GM10266 (cell line): ENCODE measurements at regions not wholly inside any gene's neighbourhood (a gene's known extent, or its start where the extent isn't known, plus 50 kb on each side); places are given as distances from the start of the nearest gene placed in this dataset.

ENCODE experiments used
- DNase-seq: peaks from one replicate; pipeline ENCODE4 v3.0.0; 2012; ENCODE audit errors: extremely low spot score
- TF ChIP-seq, protein P1 (sequence below): IDR thresholded peaks from 2 replicates; pipeline ENCODE4 v1.5.1; 2012; ENCODE audit warnings: mild to moderate bottlenecking, low read depth; ENCODE audit not compliant: control insufficient read depth, insufficient read depth; ENCODE audit errors: missing control alignments

DNA sequence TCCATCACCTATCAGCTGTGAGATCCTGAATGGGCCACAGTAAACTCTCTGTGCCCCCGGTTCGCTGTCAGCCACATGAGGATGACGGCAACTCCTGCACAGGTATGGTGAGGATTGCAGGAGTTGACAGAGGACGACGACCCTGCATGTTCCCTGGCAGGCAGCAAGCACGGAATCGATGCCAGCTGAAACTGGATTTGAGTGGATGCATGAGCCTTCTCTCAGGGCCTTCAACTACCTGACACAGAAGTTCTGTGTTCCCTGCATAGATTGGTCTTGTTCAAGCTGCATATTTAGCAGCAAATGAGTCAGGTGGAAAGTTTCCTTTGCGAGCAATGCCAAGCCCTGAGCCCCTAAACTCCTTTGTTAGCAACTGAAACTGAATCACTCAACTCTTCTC lies 69.6 kb upstream of the PTCH1 start:
- TF ChIP-seq, protein P1, sequence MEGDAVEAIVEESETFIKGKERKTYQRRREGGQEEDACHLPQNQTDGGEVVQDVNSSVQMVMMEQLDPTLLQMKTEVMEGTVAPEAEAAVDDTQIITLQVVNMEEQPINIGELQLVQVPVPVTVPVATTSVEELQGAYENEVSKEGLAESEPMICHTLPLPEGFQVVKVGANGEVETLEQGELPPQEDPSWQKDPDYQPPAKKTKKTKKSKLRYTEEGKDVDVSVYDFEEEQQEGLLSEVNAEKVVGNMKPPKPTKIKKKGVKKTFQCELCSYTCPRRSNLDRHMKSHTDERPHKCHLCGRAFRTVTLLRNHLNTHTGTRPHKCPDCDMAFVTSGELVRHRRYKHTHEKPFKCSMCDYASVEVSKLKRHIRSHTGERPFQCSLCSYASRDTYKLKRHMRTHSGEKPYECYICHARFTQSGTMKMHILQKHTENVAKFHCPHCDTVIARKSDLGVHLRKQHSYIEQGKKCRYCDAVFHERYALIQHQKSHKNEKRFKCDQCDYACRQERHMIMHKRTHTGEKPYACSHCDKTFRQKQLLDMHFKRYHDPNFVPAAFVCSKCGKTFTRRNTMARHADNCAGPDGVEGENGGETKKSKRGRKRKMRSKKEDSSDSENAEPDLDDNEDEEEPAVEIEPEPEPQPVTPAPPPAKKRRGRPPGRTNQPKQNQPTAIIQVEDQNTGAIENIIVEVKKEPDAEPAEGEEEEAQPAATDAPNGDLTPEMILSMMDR: no peak
- no peak for DNase-seq

DNA sequence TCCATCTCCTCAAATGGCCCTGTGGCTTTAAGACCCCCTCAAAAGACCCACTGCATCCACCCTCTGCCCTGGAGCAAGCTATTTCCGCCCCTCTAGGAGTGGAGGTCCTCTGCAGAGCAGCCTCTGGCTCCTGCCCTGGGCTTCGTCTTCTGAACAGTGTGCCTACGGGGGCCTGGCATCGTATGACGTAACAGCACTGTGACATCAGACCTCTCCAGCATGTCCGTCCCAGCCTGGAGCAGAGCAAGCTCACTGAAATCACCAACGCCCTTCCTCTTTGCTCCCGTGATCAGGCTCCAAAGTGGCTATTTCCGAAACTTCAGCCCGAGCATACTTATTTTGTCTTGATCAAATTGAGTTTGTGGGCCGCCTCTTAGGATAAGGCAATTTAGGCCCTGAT lies 69.1 kb upstream of the PTCH1 start:
- no peak for DNase-seq
- TF ChIP-seq, protein P1: no peak

DNA sequence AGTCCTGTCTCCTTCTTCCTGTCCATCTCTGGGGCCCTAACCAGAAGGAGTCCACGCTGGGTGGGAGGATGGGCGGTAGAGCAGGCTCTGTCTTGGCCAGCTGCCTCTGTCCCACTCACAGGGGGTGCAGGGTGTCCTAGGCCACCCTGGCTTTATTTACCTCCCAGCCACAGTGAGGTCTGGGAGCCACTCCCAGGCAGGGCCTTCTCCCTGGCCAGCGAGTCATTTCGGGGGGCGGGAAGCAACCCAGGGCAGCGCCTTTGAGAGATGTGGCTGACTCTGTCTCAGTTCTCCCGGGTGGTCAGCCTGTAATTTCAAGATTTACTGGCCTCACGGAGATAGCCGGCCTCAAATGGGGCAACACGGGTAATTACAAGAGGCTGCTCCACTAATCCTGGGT lies 67.4 kb upstream of the PTCH1 start:
- DNase-seq: no peak
- TF ChIP-seq, protein P1: no peak

DNA sequence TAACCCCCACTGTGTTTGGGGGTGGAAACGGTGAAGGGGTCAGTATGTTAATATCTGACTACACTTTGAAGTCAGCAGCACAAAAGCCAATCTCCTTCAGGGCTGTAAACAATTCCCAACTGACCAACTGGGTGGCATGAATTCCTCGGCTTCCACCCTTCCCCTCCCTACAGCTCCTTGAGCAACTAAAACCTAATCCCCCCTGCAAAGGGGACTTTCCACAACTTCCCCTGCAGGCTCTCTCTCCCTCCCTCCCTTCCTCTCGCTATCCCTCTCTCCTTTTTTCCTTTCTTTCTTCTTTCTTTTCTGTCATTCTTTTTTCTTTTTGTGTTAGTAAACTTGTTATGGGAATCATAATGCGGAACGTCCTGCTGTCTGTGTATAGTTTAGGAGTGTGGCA lies 65.1 kb upstream of the PTCH1 start:
- TF ChIP-seq, protein P1: no peak

DNA sequence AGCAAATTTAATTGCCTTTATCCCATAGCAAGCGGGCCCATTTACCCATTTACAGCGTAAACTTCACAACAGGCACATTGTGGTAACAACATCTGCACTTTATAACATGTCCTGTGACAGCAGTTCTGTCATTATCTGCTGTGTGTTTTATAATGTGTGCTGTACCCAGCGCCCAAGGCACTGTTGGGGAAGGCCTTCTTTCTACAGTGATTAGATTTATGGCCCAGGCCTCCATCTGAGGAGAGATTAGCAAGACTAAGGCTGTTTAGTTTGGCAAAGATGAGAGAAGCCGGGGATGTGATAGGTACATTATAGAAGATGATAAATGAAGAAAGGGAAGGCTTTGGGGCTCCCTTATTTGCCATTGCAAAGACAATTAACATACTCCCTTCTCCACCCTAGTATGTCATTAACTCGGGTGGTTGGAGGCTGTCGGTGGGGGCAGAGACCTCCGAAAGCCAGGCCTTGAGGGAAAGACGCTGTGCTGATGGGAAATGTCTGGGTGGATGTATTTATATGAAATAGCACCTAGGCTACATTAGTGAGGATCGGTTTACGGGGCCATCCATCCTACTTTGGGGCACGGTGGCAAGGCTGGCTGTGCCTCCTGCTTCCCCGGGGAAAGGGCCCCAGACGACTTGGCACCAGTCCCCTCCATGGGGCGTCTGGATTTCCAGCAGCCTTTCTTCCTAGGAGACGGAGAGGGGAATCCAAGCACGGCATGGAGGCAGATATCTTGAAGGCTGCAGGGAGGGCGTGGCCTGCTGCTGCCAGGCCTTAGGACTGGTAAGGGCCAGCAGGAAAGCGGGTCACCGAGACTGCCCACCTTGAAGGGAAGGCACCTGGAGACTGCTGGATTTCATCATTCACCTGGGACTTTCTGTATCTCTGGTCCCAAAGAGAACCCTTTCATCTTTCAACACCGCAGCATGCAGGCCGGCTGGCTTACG lies 64.3 kb upstream of the PTCH1 start:
- TF ChIP-seq, protein P1: no peak
- DNase-seq: no peak

More for the DNA sequence above, 65.1 kb upstream of the PTCH1 start:
- DNase-seq: no peak

DNA sequence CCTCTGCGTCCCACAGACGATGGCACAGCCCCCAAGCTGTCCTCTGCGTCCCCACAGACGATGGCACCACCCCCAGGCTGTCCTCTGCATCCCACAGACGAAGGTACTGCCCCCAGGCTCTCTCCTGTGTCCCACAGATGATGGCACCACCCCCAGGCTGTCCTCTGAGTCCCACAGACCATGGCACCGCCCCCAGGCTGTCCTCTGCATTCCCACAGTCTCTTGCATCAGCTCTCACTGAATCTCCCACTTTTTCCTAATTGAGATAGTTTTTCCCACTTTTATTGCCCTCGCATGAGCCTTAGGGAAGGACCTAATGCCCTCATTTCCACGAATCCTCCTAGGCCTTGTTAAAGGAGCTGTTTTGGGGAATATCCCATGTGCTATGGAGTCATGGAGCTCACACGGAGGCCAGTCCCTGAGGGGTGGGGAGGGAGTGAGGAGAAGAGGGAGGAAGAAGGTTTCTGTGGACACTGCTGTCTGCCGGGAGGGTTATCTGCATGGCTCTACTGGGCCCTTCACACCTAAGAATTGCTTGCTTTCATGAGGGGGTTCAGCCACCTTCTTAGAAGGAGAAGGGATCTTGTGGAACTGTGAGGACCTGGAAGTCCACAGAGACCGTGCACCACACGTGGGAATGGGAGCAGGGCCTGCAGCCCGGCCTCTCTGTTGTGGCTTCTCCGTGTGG lies 58.2 kb upstream of the PTCH1 start:
- TF ChIP-seq, protein P1: no peak
- DNase-seq: no peak

DNA sequence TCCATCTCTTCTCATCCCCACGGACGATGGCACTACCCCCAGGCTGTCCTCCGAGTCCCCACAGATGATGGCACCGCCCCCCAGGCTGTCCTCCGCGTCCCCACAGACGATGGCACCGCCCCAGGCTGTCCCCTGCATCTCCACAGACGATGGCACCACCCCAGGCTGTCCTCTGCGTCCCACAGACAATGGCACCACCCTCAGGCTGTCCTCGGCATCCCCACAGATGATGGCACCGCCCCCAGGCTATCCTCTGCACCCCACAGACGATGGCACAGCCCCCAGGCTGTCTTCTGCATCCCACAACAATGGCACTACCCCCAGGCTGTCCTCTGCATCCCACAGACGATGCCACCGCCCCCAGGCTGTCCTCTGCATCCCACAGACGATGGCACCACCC lies 57.4 kb upstream of the PTCH1 start:
- TF ChIP-seq, protein P1: peak; percentile 29
- DNase-seq: no peak
